Osteoblast (primary cell): ENCODE measurements at regions not wholly inside any gene's neighbourhood (a gene's known extent, or its start where the extent isn't known, plus 50 kb on each side); places are given as distances from the start of the nearest gene placed in this dataset.

ENCODE experiments used
- DNase-seq: peaks from one replicate; pipeline ENCODE4 v3.0.0; 2011; ENCODE audit warnings: low spot score, mixed read lengths; ENCODE audit not compliant: insufficient read length; ENCODE audit errors: missing footprints
- H2AFZ ChIP-seq: 2 replicates; pipeline ENCODE4 v1.6.0; 2011; ENCODE audit warnings: mild to moderate bottlenecking, low read length
- H3K27ac ChIP-seq: 2 replicates; pipeline ENCODE4 v1.5.1; 2011; ENCODE audit warnings: mild to moderate bottlenecking, low read depth, low read length, moderate library complexity
- H3K27me3 ChIP-seq: 2 replicates; pipeline ENCODE4 v1.6.0; 2012; ENCODE audit warnings: mild to moderate bottlenecking, control low read depth, inconsistent platforms, low read length, moderate library complexity; ENCODE audit not compliant: insufficient read depth
- H3K36me3 ChIP-seq: 2 replicates; pipeline ENCODE4 v1.5.1; 2011; ENCODE audit warnings: mild to moderate bottlenecking, low read length, control low read depth, moderate library complexity; ENCODE audit not compliant: insufficient read depth
- H3K4me1 ChIP-seq: 2 replicates; pipeline ENCODE4 v1.5.1; 2011; ENCODE audit warnings: mild to moderate bottlenecking, low read length, control low read depth, moderate library complexity; ENCODE audit not compliant: insufficient read depth
- H3K4me2 ChIP-seq: 2 replicates; pipeline ENCODE4 v1.6.0; 2011; ENCODE audit warnings: mild to moderate bottlenecking, low read length; ENCODE audit not compliant: insufficient read depth
- H3K4me3 ChIP-seq: fragments of 200-600 bp; sonication (generic); 3 replicates; pipeline ENCODE4 v1.5.1; 2012; ENCODE audit warnings: mild to moderate bottlenecking, low read length, inconsistent platforms; ENCODE audit not compliant: insufficient read depth
- H3K79me2 ChIP-seq: 2 replicates; pipeline ENCODE4 v1.6.0; 2012; ENCODE audit warnings: mild to moderate bottlenecking, low read length, control low read depth, inconsistent platforms; ENCODE audit not compliant: insufficient read depth
- H3K9me3 ChIP-seq: 2 replicates; pipeline ENCODE4 v1.5.1; 2011; ENCODE audit warnings: low read depth, low read length, control low read depth
- H4K20me1 ChIP-seq: 2 replicates; pipeline ENCODE4 v1.6.0; 2012; ENCODE audit warnings: mild to moderate bottlenecking, low read length, control low read depth; ENCODE audit not compliant: insufficient read depth
- CTCF ChIP-seq: IDR thresholded peaks from 2 replicates; pipeline ENCODE4 v1.5.1; 2011; ENCODE audit warnings: mild to moderate bottlenecking, low read depth, low read length, moderate library complexity; ENCODE audit errors: extremely low read depth

GRCh38 chr6:3585320-3585935 lies 128.6 kb upstream of the SLC22A23 start:
- peak overlapping the region; percentile 87 for H2AFZ ChIP-seq
- H3K79me2 ChIP-seq: no peaks in the 10 kb centered on the region
- H3K27ac ChIP-seq: peak overlapping the region; percentile 91
- peaks cover 14% of the 10 kb centered on the region for H3K4me1 ChIP-seq
- no peaks in the 10 kb centered on the region for H3K27me3 ChIP-seq
- no peak for TF ChIP-seq CTCF
- no peaks in the 10 kb centered on the region for H3K36me3 ChIP-seq
- no peak for DNase-seq
- H4K20me1 ChIP-seq: no peaks in the 10 kb centered on the region
- H3K4me3 ChIP-seq: no peak overlapping the region
- peaks cover 5% of the 10 kb centered on the region for H3K9me3 ChIP-seq
- H3K4me2 ChIP-seq: peak overlapping the region; percentile 18

GRCh38 chr6:3584606-3585005 lies 127.8 kb upstream of the SLC22A23 start:
- H3K9me3 ChIP-seq: peaks cover 5% of the 10 kb centered on the region
- DNase-seq: no peak
- no peak overlapping the region for H2AFZ ChIP-seq
- H3K27ac ChIP-seq: peak overlapping the region; percentile 51
- no peaks in the 10 kb centered on the region for H3K36me3 ChIP-seq
- TF ChIP-seq CTCF: no peak
- H3K4me3 ChIP-seq: no peak overlapping the region
- H3K27me3 ChIP-seq: no peaks in the 10 kb centered on the region
- no peaks in the 10 kb centered on the region for H4K20me1 ChIP-seq
- no peaks in the 10 kb centered on the region for H3K79me2 ChIP-seq
- peaks cover 14% of the 10 kb centered on the region for H3K4me1 ChIP-seq
- peak overlapping the region; percentile 1 for H3K4me2 ChIP-seq

- no peaks in the 10 kb centered on the region for H3K9me3 ChIP-seq
- H4K20me1 ChIP-seq: no peaks in the 10 kb centered on the region
- no peaks in the 10 kb centered on the region for H3K27me3 ChIP-seq
- no peak for TF ChIP-seq CTCF
- no peak overlapping the region for H3K27ac ChIP-seq
- peaks cover 14% of the 10 kb centered on the region for H3K4me1 ChIP-seq
- H3K4me3 ChIP-seq: no peak overlapping the region
- H3K4me2 ChIP-seq: no peak overlapping the region
- H3K79me2 ChIP-seq: no peaks in the 10 kb centered on the region
- DNase-seq: no peak
- H2AFZ ChIP-seq: peak overlapping the region; percentile 30
- no peaks in the 10 kb centered on the region for H3K36me3 ChIP-seq
Measured at GRCh38 chr6:3581469-3581868, 124.6 kb upstream of the SLC22A23 start.

- Histone ChIP-seq H3K4me1 (peaks cover 4% of the 10 kb centered on the region), H2AFZ (no peak overlapping the region), H4K20me1 (no peaks in the 10 kb centered on the region), H3K4me2 (no peak overlapping the region), H3K4me3 (no peak overlapping the region), H3K27ac (no peak overlapping the region), H3K27me3 (no peaks in the 10 kb centered on the region), H3K79me2 (no peaks in the 10 kb centered on the region), H3K9me3 (no peaks in the 10 kb centered on the region), H3K36me3 (no peaks in the 10 kb centered on the region)
- no peak for TF ChIP-seq CTCF
- no peak for DNase-seq
Measured at GRCh38 chr6:3579652-3580175, 122.9 kb upstream of the SLC22A23 start.
